Astrocyte (in vitro differentiated cells and primary cell): ENCODE measurements at regions not wholly inside any gene's neighbourhood (a gene's known extent, or its start where the extent isn't known, plus 50 kb on each side); places are given as distances from the start of the nearest gene placed in this dataset.
A peak's percentile ranks its signal among the peaks of the same experiment; 100 is the strongest.

Experiments used
- DNase-seq: peaks from one replicate; pipeline ENCODE4 v3.0.0-alpha.2; 2010; ENCODE audit warnings: low read depth
- FAIRE-seq: peaks from 2 replicates; lab custom pipeline; 2011; peaks lifted over from hg19 to GRCh38; lab: Jason Lieb, UNC
- H2AFZ ChIP-seq: 2 replicates; pipeline ENCODE4 v1.6.0; 2012; ENCODE audit warnings: low read depth, low read length, inconsistent platforms
- H3K27ac ChIP-seq: 2 replicates; pipeline ENCODE4 v1.5.1; 2011; ENCODE audit warnings: low read depth, low read length, inconsistent platforms
- H3K27me3 ChIP-seq: 2 replicates; pipeline ENCODE4 v1.6.0; 2011; ENCODE audit warnings: low read length, inconsistent platforms; ENCODE audit not compliant: insufficient read depth
- H3K36me3 ChIP-seq: 2 replicates; pipeline ENCODE4 v1.5.1; 2011; ENCODE audit warnings: low read length, inconsistent platforms; ENCODE audit not compliant: insufficient read depth
- H3K4me1 ChIP-seq: 2 replicates; pipeline ENCODE4 v1.5.1; 2011; ENCODE audit warnings: low read length, inconsistent platforms; ENCODE audit not compliant: insufficient read depth
- H3K4me2 ChIP-seq: 2 replicates; pipeline ENCODE4 v1.6.0; 2012; ENCODE audit warnings: low read length, inconsistent platforms
- H3K4me3 ChIP-seq: 2 replicates; pipeline ENCODE4 v1.5.1; 2011; ENCODE audit warnings: low read depth, mild to moderate bottlenecking, low read length, inconsistent platforms; ENCODE audit not compliant: insufficient read depth
- H3K79me2 ChIP-seq: 2 replicates; pipeline ENCODE4 v1.6.0; 2012; ENCODE audit warnings: mild to moderate bottlenecking, low read length, inconsistent platforms; ENCODE audit not compliant: insufficient read depth
- H3K9ac ChIP-seq: 2 replicates; pipeline ENCODE4 v1.6.0; 2012; ENCODE audit warnings: mild to moderate bottlenecking, low read length, inconsistent platforms
- H3K9me3 ChIP-seq: 2 replicates; pipeline ENCODE4 v1.5.1; 2012; ENCODE audit warnings: low read depth, mild to moderate bottlenecking, low read length, inconsistent platforms; ENCODE audit not compliant: insufficient read depth
- H4K20me1 ChIP-seq: 2 replicates; pipeline ENCODE4 v1.6.0; 2012; ENCODE audit warnings: low read length, inconsistent platforms; ENCODE audit not compliant: insufficient read depth
- H3K27ac Mint-ChIP-seq: one replicate; pipeline ENCODE4 v1.8.0; 2021; ENCODE audit warnings: mild to moderate bottlenecking, mixed read lengths; ENCODE audit not compliant: unreplicated experiment
- H3K27me3 Mint-ChIP-seq: one replicate; pipeline ENCODE4 v1.8.0; 2021; ENCODE audit warnings: low read depth, mixed read lengths; ENCODE audit not compliant: unreplicated experiment
- H3K36me3 Mint-ChIP-seq: one replicate; pipeline ENCODE4 v1.8.0; 2021; ENCODE audit warnings: low read depth, mixed read lengths; ENCODE audit not compliant: unreplicated experiment
- H3K4me1 Mint-ChIP-seq: one replicate; pipeline ENCODE4 v1.8.0; 2021; ENCODE audit warnings: low read depth, mixed read lengths; ENCODE audit not compliant: unreplicated experiment
- H3K4me3 Mint-ChIP-seq: one replicate; pipeline ENCODE4 v1.8.0; 2021; ENCODE audit warnings: mild to moderate bottlenecking, moderate library complexity, mixed read lengths; ENCODE audit not compliant: unreplicated experiment
- H3K9me3 Mint-ChIP-seq: one replicate; pipeline ENCODE4 v1.8.0; 2021; ENCODE audit warnings: mild to moderate bottlenecking, mixed read lengths; ENCODE audit not compliant: unreplicated experiment
- CTCF ChIP-seq: IDR thresholded peaks from 2 replicates; pipeline ENCODE4 v1.5.1; 2011; ENCODE audit warnings: low read depth, mild to moderate bottlenecking, inconsistent platforms, low read length, moderate library complexity; ENCODE audit not compliant: insufficient read depth
- EZH2 ChIP-seq: IDR thresholded peaks from 2 replicates; pipeline ENCODE4 v1.6.1; 2012; ENCODE audit warnings: mild to moderate bottlenecking, low read length, inconsistent platforms; ENCODE audit not compliant: insufficient read depth

DNA sequence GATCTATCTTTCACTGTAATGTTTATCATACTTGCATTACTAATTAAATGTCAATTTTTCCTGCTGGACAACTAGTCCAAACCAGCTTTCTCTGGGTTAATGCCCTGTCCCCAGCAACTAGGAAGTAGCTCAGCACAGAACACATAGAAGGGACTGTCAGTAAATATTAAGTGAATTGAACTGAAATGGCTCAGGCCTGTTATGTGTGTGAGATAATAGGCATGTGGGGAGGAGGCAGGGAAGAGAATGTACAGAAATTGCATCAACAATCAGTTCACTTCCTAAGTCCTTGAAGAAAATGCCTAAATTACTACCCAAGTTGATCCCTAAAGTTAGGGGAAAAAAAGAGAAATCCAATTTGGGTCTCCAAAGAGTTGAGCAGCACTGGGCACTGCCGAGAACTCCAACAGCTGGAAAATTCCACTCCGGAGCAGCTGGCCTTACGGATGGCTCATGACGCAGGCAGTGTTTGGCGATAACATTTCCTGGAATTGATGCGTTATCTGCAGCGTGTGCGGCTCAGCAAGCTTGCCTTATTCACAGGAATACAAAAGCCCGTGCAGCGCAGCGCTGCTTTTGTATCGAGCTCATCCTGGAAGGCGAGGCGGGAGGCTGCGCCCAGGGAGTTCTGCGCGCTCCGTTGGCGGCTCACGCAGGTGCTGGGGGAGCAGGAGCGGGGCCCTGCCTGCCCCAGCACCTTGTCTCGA lies 297.3 kb upstream of the LCORL start:
- FAIRE-seq (no peak), DNase-seq (no peak)
- Histone ChIP-seq H3K9me3 (no peaks in the 10 kb centered on the region), H3K79me2 (no peaks in the 10 kb centered on the region), H3K9ac (no peak overlapping the region), H2AFZ (peak overlapping the region; percentile 41), H3K4me2 (no peak overlapping the region), H3K27ac (no peak overlapping the region), H3K4me3 (no peak overlapping the region), H4K20me1 (no peaks in the 10 kb centered on the region), H3K36me3 (no peaks in the 10 kb centered on the region), H3K4me1 (no peaks in the 10 kb centered on the region), H3K27me3 (no peaks in the 10 kb centered on the region)
- Mint-ChIP-seq H3K4me3 (no peak overlapping the region), H3K27ac (no peak overlapping the region), H3K9me3 (no peaks in the 10 kb centered on the region), H3K4me1 (no peaks in the 10 kb centered on the region), H3K27me3 (peaks cover 2% of the 10 kb centered on the region), H3K36me3 (no peaks in the 10 kb centered on the region)
- TF ChIP-seq EZH2 = no peak
- no peak for TF ChIP-seq CTCF

DNA sequence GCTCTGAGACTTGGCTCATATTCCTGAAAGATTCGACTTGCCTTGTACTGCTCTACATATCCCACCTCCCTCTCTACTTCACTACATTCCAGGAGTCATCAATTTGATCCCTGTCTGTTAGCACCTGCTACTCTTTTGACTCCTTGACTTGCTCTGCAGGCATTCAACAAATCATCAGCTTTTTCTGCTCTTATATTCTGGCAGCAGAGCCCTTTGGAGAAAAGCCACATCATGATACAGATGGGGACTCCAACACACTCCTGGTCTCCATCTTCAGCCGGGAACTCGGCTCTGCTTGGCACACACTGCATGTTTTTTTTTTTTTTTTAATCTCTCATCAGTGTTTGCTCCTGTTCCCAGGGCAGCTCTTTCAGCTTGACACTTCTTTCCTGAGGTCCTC lies 293.2 kb upstream of the LCORL start:
- Histone ChIP-seq H3K27me3 (no peaks in the 10 kb centered on the region), H3K9ac (no peak overlapping the region), H3K9me3 (peaks cover 2% of the 10 kb centered on the region), H3K4me2 (no peak overlapping the region), H4K20me1 (no peaks in the 10 kb centered on the region), H3K36me3 (no peaks in the 10 kb centered on the region), H3K79me2 (no peaks in the 10 kb centered on the region), H3K4me3 (no peak overlapping the region), H3K27ac (no peak overlapping the region), H2AFZ (no peak overlapping the region), H3K4me1 (no peaks in the 10 kb centered on the region)
- FAIRE-seq = no peak
- no peak for DNase-seq
- Mint-ChIP-seq H3K27me3 (peaks cover 2% of the 10 kb centered on the region), H3K4me1 (no peaks in the 10 kb centered on the region), H3K27ac (no peak overlapping the region), H3K4me3 (no peak overlapping the region), H3K9me3 (no peaks in the 10 kb centered on the region), H3K36me3 (no peaks in the 10 kb centered on the region)
- TF ChIP-seq EZH2 (no peak), CTCF (no peak)

- Histone ChIP-seq H3K36me3 (no peaks in the 10 kb centered on the region), H3K4me3 (no peak overlapping the region), H3K9me3 (no peaks in the 10 kb centered on the region), H3K9ac (no peak overlapping the region), H3K27me3 (no peaks in the 10 kb centered on the region), H4K20me1 (no peaks in the 10 kb centered on the region), H3K79me2 (no peaks in the 10 kb centered on the region), H3K4me2 (no peak overlapping the region), H2AFZ (no peak overlapping the region), H3K27ac (no peak overlapping the region), H3K4me1 (no peaks in the 10 kb centered on the region)
- DNase-seq = no peak
- Mint-ChIP-seq H3K27me3 (no peaks in the 10 kb centered on the region), H3K4me3 (no peak overlapping the region), H3K4me1 (no peaks in the 10 kb centered on the region), H3K36me3 (no peaks in the 10 kb centered on the region), H3K9me3 (no peaks in the 10 kb centered on the region), H3K27ac (no peak overlapping the region)
- TF ChIP-seq CTCF (no peak), EZH2 (no peak)
- no peak for FAIRE-seq
These were observed 276.1 kb upstream of the LCORL start for GRCh38 chr4:18297684-18298083.
